Cardiac muscle cell (in vitro differentiated cells and primary cell): ENCODE measurements at regions not wholly inside any gene's neighbourhood (a gene's known extent, or its start where the extent isn't known, plus 50 kb on each side); places are given as distances from the start of the nearest gene placed in this dataset.
A peak's percentile ranks its signal among the peaks of the same experiment; 100 is the strongest.

Experiments
- DNase-seq, 2 donors: peaks; one replicate each; pipeline versions ENCODE4 v3.0.0 to v3.0.0-alpha.2; 2010 to 2017; ENCODE audit warnings: low read depth in 1 of 2, low spot score in 1 of 2
- H3K27ac ChIP-seq: fragments of 200-600 bp; sonication (generic); 2 replicates; pipeline ENCODE4 v1.5.1; 2016
- H3K27me3 ChIP-seq: fragments of 200-600 bp; sonication (generic); 2 replicates; pipeline ENCODE4 v1.6.0; 2016; ENCODE audit warnings: control low read depth
- H3K36me3 ChIP-seq: fragments of 200-600 bp; sonication (generic); 2 replicates; pipeline ENCODE4 v1.5.1; 2016; ENCODE audit warnings: control low read depth
- H3K4me1 ChIP-seq: fragments of 200-600 bp; sonication (generic); 2 replicates; pipeline ENCODE4 v1.8.1; 2017; ENCODE audit warnings: low read depth, mild to moderate bottlenecking, mixed run types
- H3K4me3 ChIP-seq: fragments of 200-600 bp; sonication (generic); 2 replicates; pipeline ENCODE4 v1.5.1; 2016; ENCODE audit warnings: mild to moderate bottlenecking
- H3K9me3 ChIP-seq: fragments of 200-600 bp; sonication (generic); 2 replicates; pipeline ENCODE4 v1.5.1; 2017; ENCODE audit warnings: low read depth, mild to moderate bottlenecking, control low read depth
- TF ChIP-seq, protein P1 (sequence below): IDR thresholded peaks from 2 replicates; pipeline ENCODE4 v1.5.1; 2012; ENCODE audit warnings: low read depth, mild to moderate bottlenecking, low read length

DNA sequence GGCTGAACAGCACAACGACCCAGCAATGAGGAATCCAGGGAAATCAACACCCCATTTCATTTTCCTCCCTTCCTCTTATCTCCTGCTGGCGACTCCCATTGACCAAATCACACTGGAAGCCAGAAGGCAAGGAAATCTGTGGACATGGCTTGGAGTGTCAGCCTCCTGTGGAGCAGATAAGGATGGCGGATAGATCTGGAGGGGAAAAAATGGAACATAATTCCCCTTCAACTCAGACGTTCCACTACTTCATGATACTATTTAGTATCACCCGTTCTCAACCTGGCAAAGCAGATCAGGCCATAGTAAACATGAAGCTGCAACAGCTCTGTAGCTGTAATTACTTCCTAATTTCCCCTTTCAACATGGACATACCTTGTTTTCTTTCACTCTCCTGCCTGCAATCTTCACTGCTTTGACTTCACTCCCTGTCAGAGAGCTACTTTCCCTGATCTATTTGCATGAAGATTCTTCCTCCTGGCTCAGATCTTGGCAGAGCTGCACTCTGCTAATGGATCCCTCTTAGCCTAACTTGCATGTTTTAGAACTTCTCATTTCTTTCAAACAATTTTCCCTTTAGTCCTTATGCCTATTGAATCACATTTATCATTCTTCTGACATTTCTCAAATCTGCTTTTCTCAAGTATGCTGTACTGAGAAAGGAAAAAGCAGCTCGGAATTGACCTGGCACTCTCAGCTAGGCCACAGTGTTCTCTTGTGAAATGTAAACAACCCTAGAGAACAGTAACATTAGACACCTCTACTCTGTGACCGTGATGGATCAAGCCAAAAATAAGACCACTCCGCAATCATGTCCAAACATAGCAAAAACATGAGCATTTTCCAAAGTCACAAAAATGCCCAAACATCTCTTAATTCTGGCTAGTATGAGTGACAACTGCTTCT is 135.1 kb downstream of the ETNK1 start:
- DNase-seq: peak in 1 of 2 donors; percentile 3
- TF ChIP-seq, protein P1, sequence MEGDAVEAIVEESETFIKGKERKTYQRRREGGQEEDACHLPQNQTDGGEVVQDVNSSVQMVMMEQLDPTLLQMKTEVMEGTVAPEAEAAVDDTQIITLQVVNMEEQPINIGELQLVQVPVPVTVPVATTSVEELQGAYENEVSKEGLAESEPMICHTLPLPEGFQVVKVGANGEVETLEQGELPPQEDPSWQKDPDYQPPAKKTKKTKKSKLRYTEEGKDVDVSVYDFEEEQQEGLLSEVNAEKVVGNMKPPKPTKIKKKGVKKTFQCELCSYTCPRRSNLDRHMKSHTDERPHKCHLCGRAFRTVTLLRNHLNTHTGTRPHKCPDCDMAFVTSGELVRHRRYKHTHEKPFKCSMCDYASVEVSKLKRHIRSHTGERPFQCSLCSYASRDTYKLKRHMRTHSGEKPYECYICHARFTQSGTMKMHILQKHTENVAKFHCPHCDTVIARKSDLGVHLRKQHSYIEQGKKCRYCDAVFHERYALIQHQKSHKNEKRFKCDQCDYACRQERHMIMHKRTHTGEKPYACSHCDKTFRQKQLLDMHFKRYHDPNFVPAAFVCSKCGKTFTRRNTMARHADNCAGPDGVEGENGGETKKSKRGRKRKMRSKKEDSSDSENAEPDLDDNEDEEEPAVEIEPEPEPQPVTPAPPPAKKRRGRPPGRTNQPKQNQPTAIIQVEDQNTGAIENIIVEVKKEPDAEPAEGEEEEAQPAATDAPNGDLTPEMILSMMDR: no peak
- Histone ChIP-seq H3K27ac (peak overlapping the region; percentile 46), H3K4me3 (no peak overlapping the region), H3K27me3 (no peaks in the 10 kb centered on the region), H3K9me3 (no peaks in the 10 kb centered on the region), H3K36me3 (no peaks in the 10 kb centered on the region), H3K4me1 (no peaks in the 10 kb centered on the region)

DNA sequence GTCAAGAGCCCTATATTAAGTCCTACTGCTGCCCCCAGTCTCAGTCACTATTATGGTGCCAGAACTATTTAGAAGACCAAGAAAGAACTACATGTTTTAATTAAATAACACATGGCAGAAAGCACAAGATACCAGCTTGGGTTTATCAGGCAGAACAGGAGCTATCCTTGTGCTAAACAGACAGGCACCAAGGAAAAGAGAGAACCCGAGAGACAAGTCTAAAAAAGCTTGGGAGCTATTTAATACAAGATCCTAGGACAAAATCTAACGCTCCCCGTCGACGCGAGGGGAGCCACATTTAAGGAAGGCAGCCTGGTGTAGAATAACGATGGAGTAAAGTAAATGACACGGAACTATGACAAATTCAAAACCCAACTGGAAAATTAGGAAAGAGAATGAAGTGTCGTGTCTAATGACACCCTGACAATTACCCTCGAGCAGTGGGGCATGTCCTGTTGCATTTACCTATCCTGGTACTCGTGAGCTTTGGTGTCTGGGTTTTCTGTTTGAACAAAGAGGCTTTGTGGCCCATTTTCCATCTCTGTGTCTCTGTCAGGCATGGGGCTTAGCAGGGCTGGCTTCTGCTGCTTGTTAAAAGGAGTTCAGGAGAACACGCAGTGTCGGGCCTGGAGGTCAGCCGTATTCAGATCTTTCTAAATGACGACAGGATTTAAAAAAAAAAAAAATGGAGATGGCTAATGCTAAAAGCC is 140.6 kb downstream of the ETNK1 start:
- Histone ChIP-seq H3K9me3 (no peaks in the 10 kb centered on the region), H3K4me3 (no peak overlapping the region), H3K36me3 (no peaks in the 10 kb centered on the region), H3K27me3 (no peaks in the 10 kb centered on the region), H3K27ac (no peak overlapping the region), H3K4me1 (no peaks in the 10 kb centered on the region)
- TF ChIP-seq, protein P1: no peak
- DNase-seq: no peak

DNA sequence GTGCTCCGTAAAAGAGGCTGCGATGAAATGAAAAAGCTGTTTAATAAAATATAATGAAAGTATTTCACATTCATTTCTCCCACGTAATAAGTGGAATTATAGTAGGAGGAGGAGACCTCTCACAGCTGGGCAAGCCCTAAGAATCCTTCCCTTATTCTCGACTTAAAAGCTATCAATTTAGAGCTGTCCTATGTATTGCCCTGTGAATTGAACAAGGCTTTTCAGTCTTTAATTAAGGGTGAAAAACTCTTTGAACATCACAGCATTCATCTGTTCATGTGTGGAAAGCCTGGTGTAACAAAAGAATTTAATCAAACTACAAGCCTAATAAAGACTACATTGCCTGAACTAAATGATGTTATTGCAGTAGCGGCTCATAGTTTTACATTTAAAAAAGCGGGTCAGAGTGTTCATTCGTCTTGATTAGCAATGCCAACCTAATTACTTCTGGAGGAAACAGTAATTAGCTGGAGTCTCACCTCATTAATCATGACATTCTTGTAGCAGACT is 142.0 kb downstream of the ETNK1 start:
- Histone ChIP-seq H3K4me3 (no peak overlapping the region), H3K4me1 (no peaks in the 10 kb centered on the region), H3K9me3 (no peaks in the 10 kb centered on the region), H3K27ac (no peak overlapping the region), H3K27me3 (no peaks in the 10 kb centered on the region), H3K36me3 (no peaks in the 10 kb centered on the region)
- no peak for DNase-seq
- TF ChIP-seq, protein P1: no peak

DNA sequence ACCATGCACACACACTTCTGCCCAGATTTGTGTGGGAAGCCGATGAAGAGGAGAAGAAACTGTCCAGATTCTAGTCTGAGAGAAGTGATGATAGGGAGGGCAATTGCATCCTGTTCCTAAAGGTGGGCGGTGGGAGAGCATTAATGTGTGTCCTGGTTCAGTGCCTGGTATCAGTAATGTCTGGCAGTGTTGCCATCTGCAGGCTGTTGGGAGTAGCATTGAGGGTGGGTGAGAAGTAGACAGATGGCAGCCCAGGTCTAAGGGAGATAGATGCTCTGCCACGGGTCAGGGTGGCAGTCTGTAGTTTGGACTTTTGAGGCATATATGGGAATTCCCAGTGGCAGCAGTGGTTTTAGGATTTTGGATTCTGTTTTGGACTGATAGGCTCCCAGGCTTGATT is 156.4 kb downstream of the ETNK1 start:
- H3K36me3 ChIP-seq: no peaks in the 10 kb centered on the region
- TF ChIP-seq, protein P1: no peak
- peaks cover 22% of the 10 kb centered on the region for H3K4me1 ChIP-seq
- H3K4me3 ChIP-seq: no peak overlapping the region
- H3K27me3 ChIP-seq: no peaks in the 10 kb centered on the region
- H3K27ac ChIP-seq: no peak overlapping the region
- no peak for DNase-seq
- no peaks in the 10 kb centered on the region for H3K9me3 ChIP-seq

DNA sequence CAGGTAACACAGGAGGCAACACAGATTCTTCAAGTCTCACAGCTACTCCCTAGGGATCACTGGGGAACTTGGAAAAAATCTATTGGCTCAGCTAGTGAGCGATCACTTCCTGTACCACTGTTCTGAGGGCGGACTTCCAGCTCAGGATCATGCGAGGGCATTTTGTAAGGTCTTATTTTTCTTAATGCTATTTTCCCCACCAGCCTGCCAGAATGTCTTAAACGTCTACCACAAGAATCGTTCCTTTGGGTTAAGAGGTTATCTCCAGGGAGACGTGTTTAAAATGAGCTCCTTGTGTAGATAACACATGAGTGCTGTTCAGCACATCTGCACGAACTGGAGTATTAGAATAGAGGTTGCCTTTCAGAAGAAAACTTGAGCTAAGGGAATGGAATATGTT is 162.6 kb downstream of the ETNK1 start:
- H3K27ac ChIP-seq: peak overlapping the region; percentile 92
- TF ChIP-seq, protein P1: no peak
- no peaks in the 10 kb centered on the region for H3K36me3 ChIP-seq
- H3K4me1 ChIP-seq: peaks cover 28% of the 10 kb centered on the region
- H3K9me3 ChIP-seq: no peaks in the 10 kb centered on the region
- peak; percentile 7 to 15 for DNase-seq
- H3K4me3 ChIP-seq: no peak overlapping the region
- H3K27me3 ChIP-seq: no peaks in the 10 kb centered on the region
